Nephron progenitor cell (in vitro differentiated cells): ENCODE measurements at regions not wholly inside any gene's neighbourhood (a gene's known extent, or its start where the extent isn't known, plus 50 kb on each side); places are given as distances from the start of the nearest gene placed in this dataset.

ENCODE experiments used
- DNase-seq: peaks from one replicate; pipeline ENCODE4 v3.0.0; 2021
- H3K27ac Mint-ChIP-seq: 2 replicates; pipeline ENCODE4 v1.8.0; 2021; ENCODE audit warnings: mild to moderate bottlenecking, moderate library complexity, mixed read lengths
- H3K27me3 Mint-ChIP-seq: 2 replicates; pipeline ENCODE4 v1.8.0; 2021; ENCODE audit warnings: mild to moderate bottlenecking, low read depth, mixed read lengths; ENCODE audit not compliant: poor library complexity
- H3K36me3 Mint-ChIP-seq: 2 replicates; pipeline ENCODE4 v1.8.0; 2021; ENCODE audit warnings: low read depth, mixed read lengths
- H3K4me1 Mint-ChIP-seq: 2 replicates; pipeline ENCODE4 v1.8.0; 2021; ENCODE audit warnings: mixed read lengths
- H3K4me3 Mint-ChIP-seq: 2 replicates; pipeline ENCODE4 v1.8.0; 2021; ENCODE audit warnings: mild to moderate bottlenecking, moderate library complexity, mixed read lengths
- H3K9me3 Mint-ChIP-seq: 2 replicates; pipeline ENCODE4 v1.8.0; 2021; ENCODE audit warnings: mild to moderate bottlenecking, moderate library complexity, mixed read lengths
- CTCF ChIP-seq: fragments of 200-600 bp; sonication (generic); IDR thresholded peaks from 2 replicates; pipeline ENCODE4 v1.5.0; 2021; ENCODE audit warnings: antibody characterized with exemption

GRCh38 chr22:27597703-27598444, 203.7 kb downstream of the MN1 start:
- no peak for DNase-seq
- peaks cover 14% of the 10 kb centered on the region for H3K27me3 Mint-ChIP-seq
- H3K36me3 Mint-ChIP-seq = no peaks in the 10 kb centered on the region
- peaks cover 6% of the 10 kb centered on the region for H3K9me3 Mint-ChIP-seq
- no peak for TF ChIP-seq CTCF
- no peak overlapping the region for H3K4me3 Mint-ChIP-seq
- H3K4me1 Mint-ChIP-seq = no peaks in the 10 kb centered on the region
- H3K27ac Mint-ChIP-seq = no peak overlapping the region

GRCh38 chr22:27598792-27599191, 202.8 kb downstream of the MN1 start:
- no peak for TF ChIP-seq CTCF
- H3K27me3 Mint-ChIP-seq = peaks cover 20% of the 10 kb centered on the region
- H3K4me3 Mint-ChIP-seq = no peak overlapping the region
- no peaks in the 10 kb centered on the region for H3K4me1 Mint-ChIP-seq
- no peak overlapping the region for H3K27ac Mint-ChIP-seq
- H3K36me3 Mint-ChIP-seq = no peaks in the 10 kb centered on the region
- no peak for DNase-seq
- H3K9me3 Mint-ChIP-seq = peaks cover 6% of the 10 kb centered on the region

GRCh38 chr22:27601195-27601594, 200.4 kb downstream of the MN1 start:
- no peak overlapping the region for H3K4me3 Mint-ChIP-seq

GRCh38 chr22:27602390-27602789, 199.2 kb downstream of the MN1 start:
- no peak for DNase-seq
- Mint-ChIP-seq H3K27ac (no peak overlapping the region), H3K36me3 (no peaks in the 10 kb centered on the region), H3K4me3 (no peak overlapping the region), H3K4me1 (no peaks in the 10 kb centered on the region), H3K9me3 (peaks cover 11% of the 10 kb centered on the region), H3K27me3 (peaks cover 41% of the 10 kb centered on the region)
- TF ChIP-seq CTCF = no peak

More at GRCh38 chr22:27601195-27601594, 200.4 kb downstream of the MN1 start:
- DNase-seq = no peak
- H3K9me3 Mint-ChIP-seq = peaks cover 11% of the 10 kb centered on the region
- H3K36me3 Mint-ChIP-seq = no peaks in the 10 kb centered on the region
- H3K4me1 Mint-ChIP-seq = no peaks in the 10 kb centered on the region
- H3K27me3 Mint-ChIP-seq = peaks cover 37% of the 10 kb centered on the region
- H3K27ac Mint-ChIP-seq = peak overlapping the region; percentile 33
- TF ChIP-seq CTCF = no peak

GRCh38 chr22:27603111-27603799, 198.3 kb downstream of the MN1 start:
- peaks cover 11% of the 10 kb centered on the region for H3K9me3 Mint-ChIP-seq
- H3K27ac Mint-ChIP-seq = no peak overlapping the region
- H3K36me3 Mint-ChIP-seq = no peaks in the 10 kb centered on the region
- TF ChIP-seq CTCF = no peak
- no peaks in the 10 kb centered on the region for H3K4me1 Mint-ChIP-seq
- H3K4me3 Mint-ChIP-seq = no peak overlapping the region
- DNase-seq = no peak
- H3K27me3 Mint-ChIP-seq = peaks cover 42% of the 10 kb centered on the region

- no peak overlapping the region for H3K4me3 Mint-ChIP-seq
Measured at GRCh38 chr22:27603800-27604144, 197.8 kb downstream of the MN1 start.

More at GRCh38 chr22:27603800-27604144, 197.8 kb downstream of the MN1 start:
- no peak for DNase-seq
- no peak overlapping the region for H3K27ac Mint-ChIP-seq
- no peak for TF ChIP-seq CTCF
- no peaks in the 10 kb centered on the region for H3K4me1 Mint-ChIP-seq
- no peaks in the 10 kb centered on the region for H3K36me3 Mint-ChIP-seq
- H3K27me3 Mint-ChIP-seq = peaks cover 45% of the 10 kb centered on the region
- H3K9me3 Mint-ChIP-seq = peaks cover 6% of the 10 kb centered on the region
